ENCODE measurements at regions not wholly inside any gene's neighbourhood (a gene's known extent, or its start where the extent isn't known, plus 50 kb on each side); places are given as distances from the start of the nearest gene placed in this dataset.

DNA sequence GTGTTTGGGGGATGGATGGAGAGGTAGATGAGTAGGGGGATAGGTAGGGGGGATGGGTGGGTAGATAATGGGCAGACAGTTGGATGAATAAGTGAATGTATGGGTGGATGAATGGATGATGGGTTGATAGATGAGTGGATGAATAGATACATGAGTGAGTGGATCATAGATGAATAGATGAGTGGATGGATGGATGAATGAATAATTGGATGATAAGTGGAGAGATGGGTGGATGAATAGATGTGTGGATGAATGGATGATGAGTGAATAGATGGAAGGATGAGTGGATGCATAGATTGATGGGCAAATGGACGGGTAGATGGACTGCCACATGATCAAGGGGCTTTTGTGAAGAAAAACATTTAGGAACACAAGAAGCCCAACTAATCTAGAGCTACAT, 133.3 kb upstream of the F3 start:
- TF ChIP-seq, protein P1, sequence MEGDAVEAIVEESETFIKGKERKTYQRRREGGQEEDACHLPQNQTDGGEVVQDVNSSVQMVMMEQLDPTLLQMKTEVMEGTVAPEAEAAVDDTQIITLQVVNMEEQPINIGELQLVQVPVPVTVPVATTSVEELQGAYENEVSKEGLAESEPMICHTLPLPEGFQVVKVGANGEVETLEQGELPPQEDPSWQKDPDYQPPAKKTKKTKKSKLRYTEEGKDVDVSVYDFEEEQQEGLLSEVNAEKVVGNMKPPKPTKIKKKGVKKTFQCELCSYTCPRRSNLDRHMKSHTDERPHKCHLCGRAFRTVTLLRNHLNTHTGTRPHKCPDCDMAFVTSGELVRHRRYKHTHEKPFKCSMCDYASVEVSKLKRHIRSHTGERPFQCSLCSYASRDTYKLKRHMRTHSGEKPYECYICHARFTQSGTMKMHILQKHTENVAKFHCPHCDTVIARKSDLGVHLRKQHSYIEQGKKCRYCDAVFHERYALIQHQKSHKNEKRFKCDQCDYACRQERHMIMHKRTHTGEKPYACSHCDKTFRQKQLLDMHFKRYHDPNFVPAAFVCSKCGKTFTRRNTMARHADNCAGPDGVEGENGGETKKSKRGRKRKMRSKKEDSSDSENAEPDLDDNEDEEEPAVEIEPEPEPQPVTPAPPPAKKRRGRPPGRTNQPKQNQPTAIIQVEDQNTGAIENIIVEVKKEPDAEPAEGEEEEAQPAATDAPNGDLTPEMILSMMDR (IDR thresholded peaks at IDR 0.05): no peak
- TF ChIP-seq EZH2 (IDR thresholded peaks at IDR 0.05) (no peak), EZH2phosphoT487 (IDR thresholded peaks at IDR 0.05) (no peak)
